IMR-90 (cell line): ENCODE measurements at regions not wholly inside any gene's neighbourhood (a gene's known extent, or its start where the extent isn't known, plus 50 kb on each side); places are given as distances from the start of the nearest gene placed in this dataset.
"Not testable (repeated sequence)": the region's sequence is repeated elsewhere in the genome, so short reads cannot be mapped to it uniquely, and the experiment has no call there.

Experiments used
- ATAC-seq: fragments of 200-7000 bp; cut with Tn5 transposase; 2 replicates; pipeline ENCODE4 v1.9.1; 2020; ENCODE audit warnings: low read depth, mild to moderate bottlenecking, moderate library complexity
- BruUV-seq: library from RNA; stranded (reverse); fragments of 400-500 nt; replicated peaks from 2 replicates; lab custom pipeline; 2021; lab: Mats Ljungman, UMichigan
- CTCF ChIA-PET: fragments of 300-600 bp; formaldehyde crosslinking; extraction: SDS; loops from one replicate; lab custom pipeline; 2021; ENCODE audit warnings: antibody characterized with exemption; lab: Yijun Ruan, JAX
- POLR2A ChIA-PET: fragments of 300-600 bp; sonication (Branson Sonifier 250); formaldehyde crosslinking; loops from one replicate; lab custom pipeline; 2022; ENCODE audit warnings: antibody characterized with exemption; ENCODE audit not compliant: unreplicated experiment; lab: Charles Lee
- DNase-seq: peaks from one replicate; pipeline ENCODE4 v3.0.0; 2013
- H2AFZ ChIP-seq: replicated peaks from 2 replicates; pipeline ENCODE3; 2013; ENCODE audit warnings: low read length, mild to moderate bottlenecking; ENCODE audit not compliant: poor library complexity
- H2AK5ac ChIP-seq: 2 replicates; pipeline ENCODE4 v1.6.1; 2013; ENCODE audit warnings: low read depth, low read length, inconsistent platforms
- H2AK9ac ChIP-seq: replicated peaks from 2 replicates; pipeline ENCODE3; 2013; ENCODE audit warnings: mild to moderate bottlenecking, low read depth, low read length, moderate library complexity; ENCODE audit not compliant: poor library complexity
- H2BK120ac ChIP-seq: 2 replicates; pipeline ENCODE4 v1.6.1; 2013; ENCODE audit warnings: low read depth, low read length, inconsistent platforms
- H2BK15ac ChIP-seq: 3 replicates; pipeline ENCODE4 v1.6.1; 2013; ENCODE audit warnings: low read depth, low read length, inconsistent platforms
- H2BK20ac ChIP-seq: 2 replicates; pipeline ENCODE4 v1.6.1; 2013; ENCODE audit warnings: low read depth, mild to moderate bottlenecking, inconsistent platforms, low read length, moderate library complexity
- H2BK5ac ChIP-seq: 2 replicates; pipeline ENCODE4 v1.6.1; 2013; ENCODE audit warnings: mild to moderate bottlenecking, low read depth, low read length, inconsistent platforms; ENCODE audit not compliant: poor library complexity, severe bottlenecking
- H3K14ac ChIP-seq: replicated peaks from 2 replicates; pipeline ENCODE4 v1.6.1; 2013; ENCODE audit warnings: low read depth, low read length, inconsistent platforms
- H3K18ac ChIP-seq: 2 replicates; pipeline ENCODE4 v1.6.1; 2013; ENCODE audit warnings: low read depth, low read length, control low read depth
- H3K23ac ChIP-seq: 2 replicates; pipeline ENCODE4 v1.6.1; 2013; ENCODE audit warnings: low read depth, low read length, inconsistent platforms
- H3K27ac ChIP-seq: 2 replicates; pipeline ENCODE4 v1.5.1; 2013; ENCODE audit warnings: mild to moderate bottlenecking, control low read depth, low read length; ENCODE audit not compliant: insufficient read depth
- H3K27me3 ChIP-seq: 2 replicates; pipeline ENCODE4 v1.6.1; 2013; ENCODE audit warnings: low read length; ENCODE audit not compliant: control insufficient read depth, insufficient read depth
- H3K36me3 ChIP-seq: 2 replicates; pipeline ENCODE4 v1.6.1; 2013; ENCODE audit warnings: low read length, mixed read lengths; ENCODE audit not compliant: control insufficient read depth, insufficient read depth
- H3K4ac ChIP-seq: 2 replicates; pipeline ENCODE4 v1.6.1; 2013; ENCODE audit warnings: low read depth, low read length, inconsistent platforms
- H3K4me1 ChIP-seq: 2 replicates; pipeline ENCODE4 v1.6.1; 2013; ENCODE audit warnings: low read length, mixed read lengths; ENCODE audit not compliant: control insufficient read depth, insufficient read depth
- H3K4me2 ChIP-seq: 2 replicates; pipeline ENCODE4 v1.6.1; 2013; ENCODE audit warnings: low read depth, mild to moderate bottlenecking, control low read depth, low read length, moderate library complexity
- H3K4me3 ChIP-seq: 2 replicates; pipeline ENCODE4 v1.5.1; 2013; ENCODE audit warnings: low read depth, mild to moderate bottlenecking, control low read depth, low read length, moderate library complexity; ENCODE audit not compliant: insufficient read depth
- H3K56ac ChIP-seq: 2 replicates; pipeline ENCODE4 v1.6.1; 2013; ENCODE audit warnings: low read length, inconsistent platforms; ENCODE audit not compliant: insufficient read depth; ENCODE audit errors: extremely low read depth
- H3K79me1 ChIP-seq, 2 experiments: 2 replicates each; pipeline ENCODE4 v1.6.1; 2013; ENCODE audit warnings: low read length in 2 of 2, inconsistent platforms in 1 of 2, low read depth in 1 of 2
- H3K9ac ChIP-seq: 2 replicates; pipeline ENCODE4 v1.6.1; 2013; ENCODE audit warnings: low read depth, low read length, control low read depth
- H3K9me1 ChIP-seq: 2 replicates; pipeline ENCODE4 v1.6.1; 2013; ENCODE audit warnings: low read length, inconsistent platforms; ENCODE audit not compliant: insufficient read depth
- H3K9me3 ChIP-seq: 2 replicates; pipeline ENCODE4 v1.6.1; 2013; ENCODE audit warnings: low read length; ENCODE audit not compliant: control insufficient read depth, insufficient read depth
- H4K20me1 ChIP-seq: 2 replicates; pipeline ENCODE4 v1.6.1; 2013; ENCODE audit warnings: low read length, inconsistent platforms; ENCODE audit not compliant: insufficient read depth
- H4K5ac ChIP-seq: 2 replicates; pipeline ENCODE4 v1.6.1; 2013; ENCODE audit warnings: mild to moderate bottlenecking, low read depth, low read length, control low read depth
- H4K8ac ChIP-seq, 2 experiments: 2 replicates each; pipeline ENCODE4 v1.6.1; 2013; ENCODE audit warnings: low read depth in 2 of 2, low read length in 2 of 2, control low read depth in 1 of 2, inconsistent platforms in 1 of 2
- H4K91ac ChIP-seq: 2 replicates; pipeline ENCODE4 v1.6.1; 2013; ENCODE audit warnings: low read depth, low read length, inconsistent platforms; ENCODE audit not compliant: insufficient read depth
- WGBS, 2 experiments: methylation state at CpG; one replicate each; pipeline versions ENCODE4 v1.1.5 to v1.1.7; 2013; ENCODE audit warnings: missing lambda C conversion rate in 2 of 2; ENCODE audit not compliant: insufficient read length in 1 of 2; ENCODE audit errors: extremely low coverage in 2 of 2; 5-methylcytosine and 5-hydroxymethylcytosine counted together
- dilution Hi-C: fragments of 300-500 bp; cut with HindIII; formaldehyde crosslinking; loops from one replicate; pipeline ENCODE4 v1.14.3; 2018; ENCODE audit warnings: low sequenced_read_pairs; ENCODE audit not compliant: unreplicated experiment
- in situ Hi-C: fragments of 300-500 bp; cut with MboI; formaldehyde crosslinking; loops from 3 replicates; pipeline ENCODE4 v1.14.3; 2019; ENCODE audit warnings: low sequenced_read_pairs, inconsistent platforms, mixed read lengths
- intact Hi-C: fragments of 100-400 bp; cut with micrococcal nuclease; formaldehyde crosslinking; loops from 2 replicates; pipeline ENCODE4 v1.10.0; 2022

DNA sequence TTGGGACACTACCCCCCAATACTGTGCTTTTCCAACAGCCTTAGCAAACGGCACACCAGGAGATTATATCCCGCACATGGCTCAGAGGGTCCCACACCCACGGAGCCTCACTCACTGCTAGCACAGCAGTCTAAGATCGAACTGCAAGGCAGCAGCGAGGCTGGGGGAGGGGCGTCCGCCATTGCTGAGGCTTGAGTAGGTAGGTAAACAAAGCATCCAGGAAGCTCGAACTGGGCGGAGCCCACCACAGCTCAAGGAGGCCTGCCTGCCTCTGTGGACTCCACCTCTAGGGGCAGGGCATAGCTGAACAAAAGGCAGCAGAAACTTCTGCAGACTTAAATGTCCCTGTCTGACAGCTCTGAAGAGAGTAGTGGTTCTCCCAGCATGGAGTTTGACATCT lies 447.3 kb upstream of the RAB6C start:
- H2BK5ac ChIP-seq, H4K5ac ChIP-seq, in situ Hi-C loops, H2BK15ac ChIP-seq, H3K9me3 ChIP-seq, H3K56ac ChIP-seq, H2AK9ac ChIP-seq, H2BK20ac ChIP-seq, H3K79me1 ChIP-seq, H3K4me2 ChIP-seq, H3K9me1 ChIP-seq, H4K8ac ChIP-seq, ATAC-seq, H4K91ac ChIP-seq, H3K4me3 ChIP-seq, H2AK5ac ChIP-seq, BruUV-seq, intact Hi-C loops, dilution Hi-C loops, POLR2A ChIA-PET, H3K9ac ChIP-seq, H3K4ac ChIP-seq, H4K20me1 ChIP-seq, H3K14ac ChIP-seq, H3K18ac ChIP-seq, H3K4me1 ChIP-seq, H3K36me3 ChIP-seq, H3K27me3 ChIP-seq, H3K27ac ChIP-seq, H3K23ac ChIP-seq, H2BK120ac ChIP-seq, H2AFZ ChIP-seq, DNase-seq: not testable (repeated sequence)
- no CpG with 5 or more reads among the region's 9 CpGs for WGBS, 2 experiments
- CTCF ChIA-PET: interaction anchor here (0.7 kb wide), 1 partner anchor 537 kb away, joined by 4 read pairs; no protein-coding TSS in a partner anchor
